NB4 (cell line): ENCODE measurements at regions not wholly inside any gene's neighbourhood (a gene's known extent, or its start where the extent isn't known, plus 50 kb on each side); places are given as distances from the start of the nearest gene placed in this dataset.

ENCODE experiments used
- POLR2A ChIP-seq: IDR thresholded peaks from 2 replicates; pipeline ENCODE4 v1.6.1; 2011; ENCODE audit warnings: mild to moderate bottlenecking; ENCODE audit not compliant: insufficient read length; ENCODE audit errors: extremely low read depth
- TF ChIP-seq, protein P1 (sequence below): IDR thresholded peaks from one replicate; pipeline ENCODE4 v1.5.1; 2012; ENCODE audit warnings: low read depth, low read length
- TF ChIP-seq, protein P2 (sequence below): IDR thresholded peaks from 2 replicates; pipeline ENCODE4 v1.6.1; 2011; ENCODE audit warnings: low read depth, low read length

DNA sequence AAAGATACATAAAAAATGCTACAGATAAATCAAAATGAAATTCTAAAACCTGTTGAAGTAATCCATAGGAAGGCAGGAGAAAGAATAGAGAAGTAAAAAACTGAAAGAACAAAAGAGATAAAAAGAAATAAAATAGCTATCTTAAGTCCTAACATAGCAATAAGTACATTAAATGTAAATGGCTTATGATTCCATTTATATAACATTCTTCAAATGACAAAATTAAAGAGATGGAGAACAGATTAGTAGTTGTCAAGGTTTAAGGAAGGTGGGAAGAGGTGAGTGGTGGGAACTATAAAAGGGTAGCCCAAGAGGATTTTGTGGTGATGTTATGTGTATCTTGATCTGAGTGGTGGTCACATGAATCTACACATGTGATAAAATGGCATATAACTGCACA, 254.8 kb downstream of the FAM76B start:
- TF ChIP-seq, protein P1, sequence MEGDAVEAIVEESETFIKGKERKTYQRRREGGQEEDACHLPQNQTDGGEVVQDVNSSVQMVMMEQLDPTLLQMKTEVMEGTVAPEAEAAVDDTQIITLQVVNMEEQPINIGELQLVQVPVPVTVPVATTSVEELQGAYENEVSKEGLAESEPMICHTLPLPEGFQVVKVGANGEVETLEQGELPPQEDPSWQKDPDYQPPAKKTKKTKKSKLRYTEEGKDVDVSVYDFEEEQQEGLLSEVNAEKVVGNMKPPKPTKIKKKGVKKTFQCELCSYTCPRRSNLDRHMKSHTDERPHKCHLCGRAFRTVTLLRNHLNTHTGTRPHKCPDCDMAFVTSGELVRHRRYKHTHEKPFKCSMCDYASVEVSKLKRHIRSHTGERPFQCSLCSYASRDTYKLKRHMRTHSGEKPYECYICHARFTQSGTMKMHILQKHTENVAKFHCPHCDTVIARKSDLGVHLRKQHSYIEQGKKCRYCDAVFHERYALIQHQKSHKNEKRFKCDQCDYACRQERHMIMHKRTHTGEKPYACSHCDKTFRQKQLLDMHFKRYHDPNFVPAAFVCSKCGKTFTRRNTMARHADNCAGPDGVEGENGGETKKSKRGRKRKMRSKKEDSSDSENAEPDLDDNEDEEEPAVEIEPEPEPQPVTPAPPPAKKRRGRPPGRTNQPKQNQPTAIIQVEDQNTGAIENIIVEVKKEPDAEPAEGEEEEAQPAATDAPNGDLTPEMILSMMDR, result no peak
- TF ChIP-seq POLR2A, result no peak
- TF ChIP-seq, protein P2, sequence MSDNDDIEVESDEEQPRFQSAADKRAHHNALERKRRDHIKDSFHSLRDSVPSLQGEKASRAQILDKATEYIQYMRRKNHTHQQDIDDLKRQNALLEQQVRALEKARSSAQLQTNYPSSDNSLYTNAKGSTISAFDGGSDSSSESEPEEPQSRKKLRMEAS, result no peak
